ENCODE measurements at regions not wholly inside any gene's neighbourhood (a gene's known extent, or its start where the extent isn't known, plus 50 kb on each side); places are given as distances from the start of the nearest gene placed in this dataset.

GRCh38 chr20:12955611-12956010 lies 53.2 kb upstream of the SPTLC3 start:
- peaks cover 18% of the 10 kb centered on the region for H3K9me3 Mint-ChIP-seq
- no peak for DNase-seq (ENCODE audit: low read depth, low spot score)
- H3K4me1 Mint-ChIP-seq = no peaks in the 10 kb centered on the region
- H3K4me3 Mint-ChIP-seq = no peak overlapping the region
- TF ChIP-seq CTCF (conservative IDR thresholded peaks at IDR 0.05) = no peak
- H3K27me3 Mint-ChIP-seq (ENCODE audit: low read depth) = no peaks in the 10 kb centered on the region
- no peak overlapping the region for H3K27ac Mint-ChIP-seq (ENCODE audit: unreplicated experiment)
- no peaks in the 10 kb centered on the region for H3K36me3 Mint-ChIP-seq (ENCODE audit: low read depth)

- DNase-seq (ENCODE audit: low read depth, low spot score) = no peak
- no peak overlapping the region for H3K27ac Mint-ChIP-seq (ENCODE audit: unreplicated experiment)
- peaks cover 18% of the 10 kb centered on the region for H3K9me3 Mint-ChIP-seq
- H3K36me3 Mint-ChIP-seq (ENCODE audit: low read depth) = no peaks in the 10 kb centered on the region
- H3K27me3 Mint-ChIP-seq (ENCODE audit: low read depth) = no peaks in the 10 kb centered on the region
- H3K4me3 Mint-ChIP-seq = no peak overlapping the region
- TF ChIP-seq CTCF (conservative IDR thresholded peaks at IDR 0.05) = no peak
- H3K4me1 Mint-ChIP-seq = no peaks in the 10 kb centered on the region
These were observed 52.5 kb upstream of the SPTLC3 start for GRCh38 chr20:12956303-12956702.

GRCh38 chr20:12957968-12958367 lies 50.8 kb upstream of the SPTLC3 start:
- H3K4me1 Mint-ChIP-seq = peaks cover 3% of the 10 kb centered on the region

More at GRCh38 chr20:12957968-12958367, 50.8 kb upstream of the SPTLC3 start:
- Mint-ChIP-seq H3K36me3 (ENCODE audit: low read depth) (no peaks in the 10 kb centered on the region), H3K4me3 (no peak overlapping the region), H3K27ac (ENCODE audit: unreplicated experiment) (no peak overlapping the region), H3K9me3 (peaks cover 18% of the 10 kb centered on the region), H3K27me3 (ENCODE audit: low read depth) (no peaks in the 10 kb centered on the region)
- DNase-seq (ENCODE audit: low read depth, low spot score) = no peak
- no peak for TF ChIP-seq CTCF (conservative IDR thresholded peaks at IDR 0.05)

Data from neural crest cell (in vitro differentiated cells).